ENCODE measurements at regions not wholly inside any gene's neighbourhood (a gene's known extent, or its start where the extent isn't known, plus 50 kb on each side); places are given as distances from the start of the nearest gene placed in this dataset.

DNA sequence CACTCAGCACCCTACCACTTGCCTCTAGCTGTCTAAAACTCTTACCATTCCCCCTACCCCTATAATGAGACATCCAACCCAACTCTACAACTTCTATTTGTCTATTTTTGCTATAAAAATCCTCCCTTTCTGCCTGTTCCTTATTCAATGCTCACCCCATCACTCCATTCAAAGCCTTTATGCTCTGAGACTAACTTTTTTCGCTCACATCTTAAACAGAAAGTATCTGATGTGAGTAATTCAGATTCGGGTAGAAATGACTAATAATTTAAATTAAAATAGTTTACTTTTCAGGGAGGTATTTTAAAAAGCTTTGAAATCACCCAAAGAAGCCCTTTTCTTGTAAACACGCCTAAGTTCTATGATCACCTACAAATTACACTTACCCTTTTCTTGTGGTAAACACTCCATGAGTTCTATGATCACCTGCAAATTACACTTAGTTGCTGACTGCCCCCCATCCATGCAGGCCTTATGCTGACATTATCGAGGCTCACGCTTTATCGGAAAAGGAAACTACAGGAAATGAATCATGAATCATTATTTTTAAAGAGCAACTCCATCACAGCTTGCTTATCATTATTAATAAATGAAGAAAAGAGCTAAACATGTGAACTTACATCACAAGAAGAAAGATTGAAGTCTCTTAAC, 168.7 kb upstream of the PPP1R2C start:
- no peak for DNase-seq

DNA sequence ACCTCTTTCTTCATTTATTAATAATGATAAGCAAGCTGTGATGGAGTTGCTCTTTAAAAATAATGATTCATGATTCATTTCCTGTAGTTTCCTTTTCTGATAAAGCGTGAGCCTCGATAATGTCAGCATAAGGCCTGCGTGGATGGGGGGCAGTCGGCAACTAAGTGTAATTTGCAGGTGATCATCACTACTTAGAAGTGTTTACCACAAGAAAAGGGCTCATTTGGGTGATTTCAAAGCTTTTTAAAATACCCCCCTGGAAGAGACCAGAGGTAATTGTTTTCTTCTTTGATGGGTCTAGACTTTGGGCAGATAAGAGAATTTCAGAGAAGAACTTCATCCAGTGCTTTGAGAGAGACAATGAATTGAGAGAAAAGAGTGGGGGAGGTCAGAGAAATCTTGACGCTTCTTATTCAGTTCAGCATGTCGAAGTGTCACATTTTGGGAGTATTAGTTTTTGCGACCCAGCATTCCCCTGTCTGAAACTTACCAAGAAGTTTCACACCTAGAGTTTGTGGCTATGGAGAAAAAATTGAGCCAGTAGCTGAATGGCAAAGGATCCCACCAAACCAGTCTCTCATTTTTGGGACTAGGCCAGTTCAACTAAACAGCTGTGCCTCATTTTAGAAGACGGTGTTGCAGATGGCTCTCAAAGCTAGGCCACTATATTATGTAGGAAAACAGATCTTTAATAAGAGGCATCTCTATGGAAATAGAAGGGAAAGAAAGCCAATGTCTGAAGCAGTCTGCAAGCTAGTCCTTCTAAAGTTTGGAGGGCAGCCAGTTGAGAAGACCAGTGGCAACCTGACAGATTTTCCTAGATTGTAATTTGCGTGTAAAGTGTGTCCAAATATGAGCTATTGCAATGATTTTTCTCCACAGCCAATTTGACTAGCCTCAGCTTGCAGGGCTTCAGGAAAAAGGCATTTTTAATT, 171.0 kb upstream of the PPP1R2C start:
- no peak for DNase-seq

DNA sequence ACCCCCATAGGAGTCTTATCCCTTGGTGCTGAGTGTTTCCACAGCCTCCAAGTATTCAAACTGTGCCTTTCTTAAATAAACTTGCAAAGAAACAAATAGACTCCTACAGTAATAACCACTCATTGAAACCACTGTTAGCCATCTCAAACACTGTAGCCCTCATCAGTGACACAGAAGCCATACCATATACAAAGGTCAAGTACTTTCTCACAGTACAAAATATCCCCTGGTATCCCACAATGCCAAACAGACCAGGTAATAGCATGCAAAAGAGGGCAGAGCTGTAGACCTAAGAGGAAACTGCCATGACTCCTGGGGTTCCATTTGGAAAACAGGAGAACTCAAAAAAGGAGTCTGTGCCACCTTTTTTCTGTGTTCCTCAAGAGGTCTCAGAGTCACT, 173.8 kb upstream of the PPP1R2C start:
- no peak for DNase-seq

DNA sequence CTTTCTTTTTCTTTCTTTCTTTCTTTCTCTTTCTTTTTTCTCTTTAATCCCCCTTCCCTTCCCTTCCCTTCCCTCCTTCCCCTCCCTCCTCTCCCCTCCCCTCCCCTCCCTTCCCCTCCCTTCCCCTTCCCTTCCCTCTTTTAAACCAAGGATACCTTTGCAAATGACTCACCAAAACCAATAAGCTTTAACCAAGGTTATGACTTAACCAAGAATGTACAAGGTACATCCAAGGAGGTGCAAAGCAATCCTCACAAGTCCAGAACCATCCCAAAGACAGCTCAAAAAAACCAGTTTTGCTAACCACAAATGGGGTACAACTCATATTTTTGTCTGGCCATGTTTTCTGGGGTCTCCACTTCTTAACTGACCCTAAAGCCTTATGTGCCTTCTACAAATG, 174.7 kb upstream of the PPP1R2C start:
- DNase-seq: no peak

DNA sequence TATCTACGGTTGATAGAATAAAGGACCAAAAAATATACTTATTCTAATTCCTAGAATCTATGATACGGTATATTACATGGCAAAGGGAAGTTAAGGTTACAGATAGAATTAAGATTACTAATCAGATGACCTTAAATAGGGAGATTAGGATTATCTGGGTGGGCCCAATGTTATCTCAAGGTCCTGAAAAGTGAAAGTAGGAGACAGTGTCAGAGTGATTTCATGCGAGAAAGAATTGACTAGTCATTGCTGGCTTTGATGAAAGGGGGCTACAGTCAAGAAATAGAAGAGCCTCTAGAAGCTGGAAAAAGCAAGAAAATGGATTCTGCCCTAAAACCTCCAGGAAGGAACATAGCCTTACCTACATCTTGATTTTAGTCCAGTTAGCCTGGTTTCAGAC, 176.9 kb upstream of the PPP1R2C start:
- no peak for DNase-seq

DNA sequence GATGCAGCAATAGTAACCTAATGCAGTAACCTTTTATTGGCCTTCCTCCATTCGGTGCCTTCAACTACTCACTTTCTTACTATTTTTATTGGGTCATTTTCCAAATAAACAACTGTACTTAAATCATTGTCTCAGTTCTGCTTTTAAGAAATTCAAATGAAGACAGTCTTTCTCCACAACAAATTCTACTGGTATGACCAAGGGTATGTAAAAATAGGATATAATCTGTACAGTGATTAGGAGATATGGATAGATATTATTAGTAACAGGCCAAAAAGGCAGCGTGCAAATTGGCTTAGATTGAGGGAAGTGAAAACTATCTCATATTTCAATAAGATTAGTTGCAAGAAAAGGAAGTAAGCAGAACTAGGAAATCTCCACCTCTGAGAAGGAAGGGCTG, 177.4 kb upstream of the PPP1R2C start:
- DNase-seq: no peak

DNA sequence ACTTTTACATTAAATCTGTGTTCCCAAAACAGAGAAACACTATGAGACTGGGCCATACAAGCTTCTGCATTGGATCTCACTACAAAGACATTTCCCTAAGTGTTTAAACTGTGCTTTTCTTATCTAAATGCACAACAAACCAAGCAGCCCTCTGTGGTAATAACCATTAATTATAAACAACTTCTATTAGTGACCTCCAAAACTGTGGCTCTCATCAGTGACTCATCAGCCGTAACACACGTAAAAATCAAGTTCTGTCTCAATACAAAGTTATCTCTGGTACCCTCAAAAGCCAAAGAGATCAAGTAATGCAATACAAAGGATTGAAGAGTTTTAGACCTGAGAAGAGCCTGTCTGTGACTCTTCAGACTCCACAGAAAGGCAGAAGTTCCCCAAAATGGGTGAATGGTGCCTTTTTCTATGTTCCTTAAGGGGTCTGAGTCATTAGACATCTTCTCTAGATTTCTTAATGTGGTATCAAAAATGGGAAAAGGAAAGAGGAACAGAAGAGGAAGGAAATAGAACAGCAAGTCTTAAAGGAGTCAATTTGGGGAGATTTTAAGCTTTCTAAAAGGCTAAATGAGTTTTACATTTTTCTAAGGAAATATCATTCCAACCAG, 189.8 kb upstream of the PPP1R2C start:
- DNase-seq: no peak

DNA sequence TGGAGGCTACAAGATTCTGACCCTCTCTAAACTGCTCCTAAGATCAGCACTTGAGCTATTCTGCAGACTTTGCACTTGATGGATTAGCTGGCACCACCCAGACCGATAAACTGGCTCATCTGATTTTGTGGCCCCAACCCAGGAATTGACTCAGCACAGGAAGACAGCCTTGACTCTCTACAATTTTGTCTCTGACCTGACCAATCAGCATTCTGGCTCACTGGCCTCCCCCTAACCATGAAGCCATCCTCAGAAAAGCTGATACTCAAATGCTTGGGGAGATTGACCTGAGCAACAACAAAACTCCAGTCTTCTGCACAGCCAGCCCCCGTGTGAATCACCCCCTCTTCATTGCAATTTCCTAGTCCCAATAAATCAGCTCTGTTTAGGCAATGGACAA, 195.4 kb upstream of the PPP1R2C start:
- DNase-seq: no peak

DNA sequence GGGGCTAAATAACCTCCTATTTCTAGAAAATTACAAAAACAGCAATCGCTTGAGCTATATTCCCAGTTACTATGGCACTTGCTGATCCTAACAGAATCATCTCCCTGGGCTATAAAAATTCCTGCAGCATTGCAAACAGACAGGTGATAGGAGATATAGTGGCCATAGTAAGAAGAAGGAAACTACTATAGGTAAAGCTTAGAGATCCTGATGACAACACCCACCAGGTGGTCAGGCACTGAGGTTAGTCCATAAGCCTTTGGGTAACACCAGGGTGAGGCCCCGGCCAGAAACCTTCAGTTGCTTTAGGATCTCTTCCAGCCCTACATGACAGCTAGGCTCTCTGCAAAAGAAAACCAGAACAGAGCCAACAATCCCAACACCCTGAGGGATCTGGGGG, 197.9 kb upstream of the PPP1R2C start:
- no peak for DNase-seq

DNA sequence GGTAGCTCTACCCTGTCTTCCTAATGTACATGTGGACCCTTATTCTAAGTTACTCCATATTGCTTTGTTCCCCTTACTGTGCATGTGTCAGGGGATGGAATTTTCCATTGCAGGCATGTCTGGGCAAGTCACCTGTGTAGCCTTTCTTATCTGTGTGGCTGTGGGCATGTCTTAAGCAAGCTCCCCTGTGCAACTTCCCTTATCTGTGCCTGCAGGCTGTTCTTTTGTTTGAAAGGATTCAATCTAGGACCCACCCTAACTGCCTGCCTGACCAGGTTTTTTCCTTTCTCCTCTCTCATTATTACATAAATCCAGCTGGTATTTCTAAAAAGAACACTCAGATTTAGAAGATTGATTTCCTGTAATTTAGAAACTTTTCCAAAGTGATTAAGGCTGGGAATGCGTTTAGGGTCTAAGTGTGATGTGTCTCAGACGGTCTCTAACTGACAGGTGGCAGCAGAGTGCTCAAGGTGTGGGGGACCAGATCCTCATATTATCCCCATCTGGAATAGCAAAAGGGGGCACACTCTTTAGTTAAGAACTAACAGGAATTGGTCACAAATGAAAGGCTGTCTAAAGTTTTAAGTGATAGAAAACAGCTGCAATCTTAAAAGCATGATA, 198.9 kb upstream of the PPP1R2C start:
- no peak for DNase-seq

DNA sequence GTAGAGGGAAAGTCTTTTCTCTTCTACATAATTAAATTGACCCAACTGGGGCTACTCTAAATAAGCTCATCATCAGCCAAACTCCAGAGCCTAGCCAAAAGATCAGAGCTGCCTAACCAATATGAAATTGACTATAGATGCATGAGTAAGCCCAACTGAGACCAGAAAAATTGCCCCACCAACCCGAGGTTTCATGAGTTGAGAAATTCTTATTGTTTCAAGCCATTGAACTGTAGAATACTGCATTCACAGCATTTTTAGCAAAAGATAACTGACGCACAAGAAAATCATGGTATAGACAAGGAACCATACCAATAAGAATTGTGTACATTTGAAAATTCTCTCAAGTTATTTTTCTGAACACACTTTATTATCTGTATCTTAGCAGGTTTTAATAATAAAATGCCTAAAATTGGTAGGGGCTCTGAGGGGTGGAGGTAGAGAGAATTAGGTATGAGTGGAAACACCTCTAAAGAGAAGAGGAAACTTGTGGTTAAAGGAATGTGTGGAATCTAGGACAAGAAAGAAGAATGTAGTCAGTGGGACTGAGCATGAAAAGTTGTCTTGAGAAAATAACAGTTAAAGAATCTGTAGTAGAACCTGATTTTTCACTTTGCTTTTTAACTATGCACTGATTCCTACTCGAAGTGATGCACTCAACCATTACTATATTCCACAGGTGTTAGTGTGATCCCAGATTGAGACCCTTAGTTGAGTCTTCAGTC, 200.9 kb upstream of the PPP1R2C start:
- no peak for DNase-seq

DNA sequence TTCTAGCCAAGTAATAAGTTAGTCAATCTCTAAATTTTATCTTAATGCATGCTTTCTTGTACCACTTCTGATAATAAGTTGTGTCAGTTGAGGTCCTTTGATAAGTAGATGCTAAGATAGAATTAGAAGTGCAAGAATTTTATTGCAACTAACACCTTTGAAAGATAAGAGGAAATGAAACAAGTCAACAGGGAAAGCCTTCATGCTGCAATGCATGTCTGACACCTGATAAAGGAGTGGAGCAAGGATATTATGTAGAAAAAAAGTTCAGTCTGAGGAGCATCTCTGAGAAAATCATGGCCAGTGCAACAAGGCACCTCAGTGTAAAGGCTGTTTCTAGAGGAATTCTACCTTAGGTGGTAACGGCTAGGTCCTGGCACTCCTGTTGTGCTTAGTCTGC, 210.7 kb upstream of the PPP1R2C start:
- no peak for DNase-seq

DNA sequence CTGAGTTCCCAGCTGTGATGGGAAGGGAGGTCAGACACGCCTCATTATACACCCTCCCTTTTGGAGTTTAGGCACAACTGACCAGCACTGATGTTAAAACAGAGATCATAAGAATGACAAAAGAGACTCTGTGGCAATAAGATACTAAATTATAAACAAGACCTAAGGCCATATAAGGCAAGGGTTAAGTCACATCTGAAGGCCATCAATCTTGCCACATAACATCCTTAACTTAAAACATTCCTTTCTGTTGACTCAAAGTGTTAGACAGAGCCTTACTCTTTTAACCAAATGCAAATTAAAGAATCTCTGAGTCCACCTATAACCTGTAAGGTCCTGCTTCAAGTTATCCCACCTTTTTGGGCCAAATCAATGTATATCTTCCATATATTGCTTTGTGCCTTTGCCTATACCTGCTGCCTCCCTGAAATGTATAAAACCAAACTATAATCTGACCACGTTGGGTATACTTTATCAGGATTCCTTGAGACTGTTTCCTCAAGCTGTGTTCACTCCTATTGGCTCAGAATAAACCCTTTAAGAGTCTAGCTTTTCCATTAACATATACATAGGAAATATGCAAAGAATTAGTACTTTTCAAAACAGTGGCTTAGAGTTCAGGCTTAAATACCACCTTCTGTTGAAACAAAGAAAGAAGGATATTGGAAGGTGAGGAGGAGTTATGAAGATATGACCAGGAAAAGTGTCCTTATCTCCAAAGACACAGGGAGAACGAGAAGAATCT, 214.4 kb upstream of the PPP1R2C start:
- no peak for DNase-seq

DNA sequence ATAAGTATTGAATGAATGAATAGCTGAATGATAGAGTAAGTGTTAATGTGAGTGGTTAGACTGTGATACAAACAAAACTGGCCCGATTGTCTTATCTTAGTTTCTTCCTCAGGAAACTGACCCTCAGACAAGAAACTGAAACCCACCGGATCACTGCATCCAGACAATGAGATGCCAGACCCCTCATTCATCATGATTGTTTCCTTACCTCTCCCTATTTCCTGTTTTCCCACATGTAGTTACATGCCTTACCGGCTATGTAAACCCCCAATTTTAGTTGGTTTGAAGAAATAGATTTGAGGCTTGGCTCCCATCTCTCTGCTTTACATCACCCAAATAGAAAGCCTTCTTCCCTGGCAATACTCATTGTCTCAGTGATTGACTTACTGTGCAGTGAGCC, 218.9 kb upstream of the PPP1R2C start:
- DNase-seq: no peak

DNA sequence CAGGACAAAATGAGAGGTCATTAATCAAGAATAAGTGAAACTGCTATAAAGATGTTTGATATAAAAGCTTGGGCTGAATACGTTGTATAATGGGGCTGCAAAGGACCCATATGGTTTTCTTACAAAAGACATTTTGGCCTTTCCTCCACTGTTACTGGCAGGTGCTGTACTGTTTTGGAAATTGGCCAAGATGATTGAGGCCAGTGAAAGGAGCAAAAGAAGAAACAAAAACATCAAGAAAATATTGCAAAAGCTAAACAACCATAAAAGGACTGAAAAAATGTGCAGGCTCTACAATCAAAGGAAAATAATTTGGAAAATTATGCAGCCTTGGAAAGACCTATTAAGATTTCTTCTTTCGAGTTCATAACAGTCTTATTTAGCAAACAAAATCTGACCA, 222.2 kb upstream of the PPP1R2C start:
- no peak for DNase-seq

DNA sequence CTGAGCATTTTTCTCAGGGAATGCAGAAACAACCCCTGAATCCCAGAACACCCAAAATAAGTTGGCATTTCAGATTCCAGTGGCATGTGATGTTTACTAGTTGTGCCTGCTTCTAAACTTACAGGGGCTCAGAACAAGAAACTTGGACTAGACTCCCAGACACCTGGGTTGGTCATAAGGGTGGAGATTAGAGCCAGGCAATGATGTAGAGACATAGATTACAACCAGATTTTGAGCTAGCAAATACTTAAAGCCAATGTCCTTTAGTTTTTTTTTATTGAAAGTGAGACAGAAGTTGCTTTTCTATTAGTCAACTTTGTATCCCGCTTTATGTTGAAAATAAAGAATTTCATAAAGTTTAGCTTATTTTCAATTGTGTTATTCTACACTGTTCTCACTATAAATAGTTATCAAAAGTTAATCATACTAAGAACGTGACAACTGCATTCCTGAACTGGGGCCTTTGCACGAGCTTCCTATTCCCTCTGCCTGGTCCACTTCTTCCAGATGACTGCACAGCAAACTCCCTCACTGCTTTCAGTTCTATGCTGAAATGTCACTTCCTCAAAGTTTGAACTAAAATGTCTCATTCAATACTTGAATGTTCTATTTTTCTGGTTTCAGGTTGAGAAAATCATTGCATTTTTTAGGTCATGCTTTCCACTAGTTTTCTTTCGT, 224.7 kb upstream of the PPP1R2C start:
- DNase-seq: no peak

DNA sequence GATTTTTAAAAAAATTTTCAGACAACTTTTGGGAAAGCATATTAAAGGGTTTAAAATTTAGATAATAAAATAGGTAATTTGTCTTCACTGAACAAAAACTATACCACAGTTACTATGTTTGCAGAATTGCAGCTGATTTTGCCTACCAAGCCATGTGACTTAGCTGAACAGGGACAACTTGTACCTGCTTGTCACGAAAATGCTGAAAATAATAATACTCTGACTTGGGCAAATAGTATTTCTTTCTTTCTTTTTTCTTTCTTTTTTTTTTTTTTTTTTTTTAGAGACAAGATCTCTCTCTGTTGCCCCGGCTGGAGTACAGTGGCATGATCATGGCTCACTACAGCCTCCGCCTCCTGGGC, 225.2 kb upstream of the PPP1R2C start:
- DNase-seq: no peak

DNA sequence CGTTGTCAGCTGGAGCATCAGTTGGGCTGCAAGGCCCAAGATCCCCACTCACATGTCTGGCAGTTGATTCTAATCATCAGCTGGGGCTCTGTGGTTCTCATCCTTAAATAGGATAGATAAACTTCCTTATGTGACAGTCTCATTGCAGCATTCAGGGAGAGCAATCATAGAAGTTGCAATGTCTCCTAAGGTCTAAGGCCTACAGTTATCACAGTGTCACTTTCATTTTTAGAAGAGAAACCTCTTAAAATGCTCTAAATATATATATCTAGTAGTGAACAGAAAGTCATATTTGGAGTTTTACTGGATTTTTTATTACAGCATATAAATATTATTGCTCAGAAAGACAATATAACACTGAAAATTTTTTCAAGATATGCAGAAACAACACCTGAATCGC, 226.0 kb upstream of the PPP1R2C start:
- no peak for DNase-seq

DNA sequence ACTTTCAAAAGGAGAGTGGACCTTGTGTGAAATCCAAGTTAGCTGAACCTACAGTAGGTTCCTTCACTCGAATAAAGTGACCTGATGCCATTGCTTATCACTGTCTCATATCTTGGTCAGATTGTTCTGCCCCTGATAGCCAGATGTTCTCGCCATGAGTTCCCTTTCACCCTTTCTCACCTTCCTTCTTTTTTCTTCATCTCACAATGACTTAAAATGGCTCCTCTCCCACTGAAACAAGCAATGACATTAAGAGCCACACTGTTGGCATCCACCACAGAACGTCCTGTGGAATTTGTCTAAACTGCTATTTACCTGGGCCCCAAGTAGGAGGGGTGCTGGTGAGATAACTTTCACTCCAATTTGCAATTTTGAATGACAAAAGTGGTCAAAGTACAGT, 227.6 kb upstream of the PPP1R2C start:
- no peak for DNase-seq

DNA sequence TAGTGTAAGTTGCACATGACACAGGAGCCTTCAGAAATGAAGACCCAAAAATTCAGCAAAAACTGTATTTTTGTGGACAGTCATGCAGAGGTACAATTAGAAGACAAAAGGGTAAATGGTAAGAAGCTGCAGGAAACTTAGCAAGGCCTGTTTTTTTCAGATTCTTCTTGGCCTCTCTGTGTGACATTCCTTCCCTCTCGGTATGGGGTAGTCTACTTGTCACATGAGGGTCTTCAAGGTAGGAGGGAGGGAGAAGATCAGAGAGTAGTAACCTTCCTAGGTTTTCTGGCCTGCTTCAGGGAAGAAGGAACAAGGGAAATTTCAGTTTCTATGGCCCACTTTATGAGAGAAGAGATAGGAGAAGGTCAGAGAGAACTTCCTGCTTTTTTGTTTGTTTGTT, 230.4 kb upstream of the PPP1R2C start:
- no peak for DNase-seq

DNA sequence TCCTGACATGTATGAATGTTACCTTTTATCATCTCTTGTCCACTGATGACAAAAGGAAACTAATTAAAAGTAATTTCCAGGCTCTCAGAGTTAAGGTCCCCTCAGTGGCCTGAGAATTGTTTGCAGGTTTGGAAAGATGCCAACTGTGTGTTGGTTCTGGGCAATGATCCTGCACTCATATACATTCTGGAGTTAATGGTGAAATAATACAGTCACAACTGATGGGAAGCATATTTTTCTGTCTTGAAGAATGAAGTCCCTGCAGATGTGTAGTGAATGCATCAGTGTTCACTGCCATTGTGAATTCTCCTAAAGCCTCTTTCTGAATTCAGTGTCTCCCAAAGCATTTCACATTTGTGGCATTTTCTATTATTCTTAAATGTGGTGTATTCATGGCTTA, 238.1 kb upstream of the PPP1R2C start:
- DNase-seq: no peak

Measured in left kidney (tissue), 1 donor.